ENCODE measurements at regions not wholly inside any gene's neighbourhood (a gene's known extent, or its start where the extent isn't known, plus 50 kb on each side); places are given as distances from the start of the nearest gene placed in this dataset.

- TF ChIP-seq CHD4 (IDR thresholded peaks at IDR 0.05): no peak
- TF ChIP-seq ZZZ3 (IDR thresholded peaks at IDR 0.05; ENCODE audit: control insufficient read depth, insufficient read length, low read depth): no peak
- TF ChIP-seq, protein P1, sequence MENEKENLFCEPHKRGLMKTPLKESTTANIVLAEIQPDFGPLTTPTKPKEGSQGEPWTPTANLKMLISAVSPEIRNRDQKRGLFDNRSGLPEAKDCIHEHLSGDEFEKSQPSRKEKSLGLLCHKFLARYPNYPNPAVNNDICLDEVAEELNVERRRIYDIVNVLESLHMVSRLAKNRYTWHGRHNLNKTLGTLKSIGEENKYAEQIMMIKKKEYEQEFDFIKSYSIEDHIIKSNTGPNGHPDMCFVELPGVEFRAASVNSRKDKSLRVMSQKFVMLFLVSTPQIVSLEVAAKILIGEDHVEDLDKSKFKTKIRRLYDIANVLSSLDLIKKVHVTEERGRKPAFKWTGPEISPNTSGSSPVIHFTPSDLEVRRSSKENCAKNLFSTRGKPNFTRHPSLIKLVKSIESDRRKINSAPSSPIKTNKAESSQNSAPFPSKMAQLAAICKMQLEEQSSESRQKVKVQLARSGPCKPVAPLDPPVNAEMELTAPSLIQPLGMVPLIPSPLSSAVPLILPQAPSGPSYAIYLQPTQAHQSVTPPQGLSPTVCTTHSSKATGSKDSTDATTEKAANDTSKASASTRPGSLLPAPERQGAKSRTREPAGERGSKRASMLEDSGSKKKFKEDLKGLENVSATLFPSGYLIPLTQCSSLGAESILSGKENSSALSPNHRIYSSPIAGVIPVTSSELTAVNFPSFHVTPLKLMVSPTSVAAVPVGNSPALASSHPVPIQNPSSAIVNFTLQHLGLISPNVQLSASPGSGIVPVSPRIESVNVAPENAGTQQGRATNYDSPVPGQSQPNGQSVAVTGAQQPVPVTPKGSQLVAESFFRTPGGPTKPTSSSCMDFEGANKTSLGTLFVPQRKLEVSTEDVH (IDR thresholded peaks at IDR 0.05; ENCODE audit: low read depth, partially characterized antibody): no peak
- no peak for TF ChIP-seq TBL1XR1 (IDR thresholded peaks at IDR 0.05; ENCODE audit: low read depth, low read length)
- no peak for TF ChIP-seq RELA (IDR thresholded peaks at IDR 0.05; ENCODE audit: borderline replicate concordance, partially characterized antibody)
- no peak for TF ChIP-seq CTCF (IDR thresholded peaks at IDR 0.05 in 2 of 3, conservative IDR thresholded peaks at IDR 0.05 in 1 of 3; ENCODE audit: control insufficient read depth in 2 of 3, extremely low read depth in 1 of 3, insufficient read depth in 1 of 3, low read depth in 3 of 3, low read length in 3 of 3)
- TF ChIP-seq SIN3A (IDR thresholded peaks at IDR 0.05; ENCODE audit: low read depth, low read length): no peak
- no peak for TF ChIP-seq ZSCAN29 (IDR thresholded peaks at IDR 0.05)
Measured at GRCh38 chr12:76644950-76645349, 85.4 kb upstream of the OSBPL8 start.
